HEK293 (cell line): ENCODE measurements at regions not wholly inside any gene's neighbourhood (a gene's known extent, or its start where the extent isn't known, plus 50 kb on each side); places are given as distances from the start of the nearest gene placed in this dataset.

Experiments
- CTCF ChIA-PET: fragments of 350-600 bp; formaldehyde crosslinking; extraction: SDS; loops from one replicate; lab custom pipeline; 2021; ENCODE audit warnings: antibody characterized with exemption; lab: Yijun Ruan, JAX
- POLR2A ChIA-PET: fragments of 300-600 bp; formaldehyde crosslinking; extraction: SDS; loops from one replicate; lab custom pipeline; 2020; ENCODE audit warnings: antibody characterized with exemption, inconsistent platforms; lab: Yijun Ruan, JAX
- H3K27ac ChIP-seq: fragments of 200-500 bp; sonication (Bioruptor generic); 2 replicates; pipeline ENCODE4 v1.5.1; 2014; ENCODE audit warnings: low read depth, low read length, control low read depth, inconsistent platforms; ENCODE audit errors: extremely low read depth
- H3K36me3 ChIP-seq, 2 experiments: fragments of 200-500 bp in 1 of 2; sonication (Bioruptor generic) in 1 of 2; 1 replicate in 1 of 2; 2 replicates in 1 of 2; pipeline ENCODE4 v1.5.1; 2014 to 2017; ENCODE audit warnings: inconsistent platforms in 2 of 2, low read length in 2 of 2; ENCODE audit not compliant: control insufficient read depth in 2 of 2, insufficient read depth in 1 of 2
- H3K4me1 ChIP-seq: fragments of 200-500 bp; sonication (Bioruptor generic); 2 replicates; pipeline ENCODE4 v1.5.1; 2014; ENCODE audit warnings: mild to moderate bottlenecking, low read length, inconsistent platforms; ENCODE audit not compliant: control insufficient read depth, insufficient read depth
- H3K4me3 ChIP-seq: 2 replicates; pipeline ENCODE4 v1.5.1; 2011; ENCODE audit warnings: low read depth, mild to moderate bottlenecking, control low read depth, low read length, moderate library complexity
- H3K9me3 ChIP-seq: fragments of 200-500 bp; sonication (Bioruptor generic); 2 replicates; pipeline ENCODE4 v1.5.1; 2014; ENCODE audit warnings: low read depth, low read length, inconsistent platforms; ENCODE audit not compliant: control insufficient read depth, insufficient read depth
- FEZF1 ChIP-seq: fragments of 450-650 bp; formaldehyde crosslinking; IDR thresholded peaks from 2 replicates; pipeline ENCODE4 v1.5.1; 2016; ENCODE audit warnings: missing biosample characterization, missing genetic modification characterization
- MEIS1 ChIP-seq: sonication (generic); formaldehyde crosslinking; IDR thresholded peaks from 2 replicates; pipeline ENCODE4 v1.8.1; 2022; ENCODE audit warnings: missing genetic modification reagents, mild to moderate bottlenecking, borderline replicate concordance
- RBAK ChIP-seq: fragments of 450-650 bp; formaldehyde crosslinking; IDR thresholded peaks from 2 replicates; pipeline ENCODE4 v1.5.1; 2016; ENCODE audit warnings: missing biosample characterization, missing genetic modification characterization
- SP2 ChIP-seq: fragments of 450-650 bp; formaldehyde crosslinking; IDR thresholded peaks from 2 replicates; pipeline ENCODE4 v1.5.1; 2016; ENCODE audit warnings: missing biosample characterization, missing genetic modification characterization
- ZBTB17 ChIP-seq: fragments of 450-650 bp; formaldehyde crosslinking; IDR thresholded peaks from 2 replicates; pipeline ENCODE4 v1.5.1; 2016; ENCODE audit warnings: missing biosample characterization, missing genetic modification characterization
- ZBTB26 ChIP-seq: fragments of 450-650 bp; formaldehyde crosslinking; optimal IDR thresholded peaks from 2 replicates; pipeline ENCODE3; 2016; ENCODE audit warnings: missing biosample characterization, mild to moderate bottlenecking, missing genetic modification characterization
- ZFHX2 ChIP-seq: fragments of 450-650 bp; formaldehyde crosslinking; conservative IDR thresholded peaks from 2 replicates; pipeline ENCODE4 v1.5.1; 2016; ENCODE audit warnings: missing biosample characterization, missing genetic modification characterization
- ZFP3 ChIP-seq: fragments of 450-650 bp; formaldehyde crosslinking; IDR thresholded peaks from 2 replicates; pipeline ENCODE4 v1.5.1; 2016; ENCODE audit warnings: low read depth, missing biosample characterization, missing genetic modification characterization
- ZNF114 ChIP-seq: fragments of 450-650 bp; formaldehyde crosslinking; IDR thresholded peaks from 2 replicates; pipeline ENCODE4 v1.5.0; 2017; ENCODE audit warnings: missing biosample characterization, missing genetic modification characterization
- ZNF169 ChIP-seq: fragments of 450-650 bp; formaldehyde crosslinking; IDR thresholded peaks from 2 replicates; pipeline ENCODE4 v1.5.1; 2016; ENCODE audit warnings: missing biosample characterization, missing genetic modification characterization
- ZNF175 ChIP-seq: fragments of 450-650 bp; formaldehyde crosslinking; IDR thresholded peaks from 2 replicates; pipeline ENCODE4 v1.5.1; 2016; ENCODE audit warnings: missing biosample characterization, missing genetic modification characterization
- ZNF266 ChIP-seq: fragments of 450-650 bp; formaldehyde crosslinking; IDR thresholded peaks from 2 replicates; pipeline ENCODE4 v1.5.1; 2016; ENCODE audit warnings: missing biosample characterization, missing genetic modification characterization, low read depth
- ZNF292 ChIP-seq: fragments of 450-650 bp; formaldehyde crosslinking; IDR thresholded peaks from 2 replicates; pipeline ENCODE4 v1.5.1; 2016; ENCODE audit warnings: low read depth, missing biosample characterization, missing genetic modification characterization, borderline replicate concordance
- ZNF366 ChIP-seq: fragments of 450-650 bp; formaldehyde crosslinking; conservative IDR thresholded peaks from 2 replicates; pipeline ENCODE4 v1.5.1; 2016; ENCODE audit warnings: missing biosample characterization, missing genetic modification characterization
- ZNF404 ChIP-seq: fragments of 450-650 bp; formaldehyde crosslinking; IDR thresholded peaks from 2 replicates; pipeline ENCODE4 v1.5.1; 2017; ENCODE audit warnings: missing biosample characterization, missing genetic modification characterization
- ZNF423 ChIP-seq: fragments of 450-650 bp; formaldehyde crosslinking; IDR thresholded peaks from 2 replicates; pipeline ENCODE4 v1.5.1; 2016; ENCODE audit warnings: missing biosample characterization, missing genetic modification characterization
- ZNF433 ChIP-seq: fragments of 450-650 bp; formaldehyde crosslinking; IDR thresholded peaks from 2 replicates; pipeline ENCODE4 v1.5.1; 2016; ENCODE audit warnings: missing biosample characterization, missing genetic modification characterization, low read depth
- ZNF548 ChIP-seq: fragments of 450-650 bp; formaldehyde crosslinking; IDR thresholded peaks from 2 replicates; pipeline ENCODE4 v1.5.1; 2016; ENCODE audit warnings: missing biosample characterization, missing genetic modification characterization
- ZNF610 ChIP-seq: fragments of 450-650 bp; formaldehyde crosslinking; IDR thresholded peaks from 2 replicates; pipeline ENCODE4 v1.5.1; 2016; ENCODE audit warnings: missing biosample characterization, missing genetic modification characterization, borderline replicate concordance
- ZNF664 ChIP-seq: fragments of 450-650 bp; formaldehyde crosslinking; IDR thresholded peaks from 2 replicates; pipeline ENCODE4 v1.5.1; 2016; ENCODE audit warnings: missing biosample characterization, missing genetic modification characterization
- ZNF677 ChIP-seq: fragments of 450-650 bp; IDR thresholded peaks from 2 replicates; pipeline ENCODE4 v1.5.0; 2018; ENCODE audit warnings: missing biosample characterization, mild to moderate bottlenecking, missing genetic modification characterization, moderate library complexity
- ZNF785 ChIP-seq: fragments of 450-650 bp; formaldehyde crosslinking; IDR thresholded peaks from 2 replicates; pipeline ENCODE4 v1.5.1; 2016; ENCODE audit warnings: missing biosample characterization, missing genetic modification characterization
- ZNF792 ChIP-seq: fragments of 450-650 bp; formaldehyde crosslinking; IDR thresholded peaks from 2 replicates; pipeline ENCODE4 v1.5.1; 2016; ENCODE audit warnings: missing biosample characterization, missing genetic modification characterization
- ZNF830 ChIP-seq: fragments of 450-650 bp; IDR thresholded peaks from 2 replicates; pipeline ENCODE4 v1.5.0; 2018; ENCODE audit warnings: missing biosample characterization, missing genetic modification characterization, low read depth, mild to moderate bottlenecking, moderate library complexity
- TF ChIP-seq, protein P1 (sequence below): fragments of 450-650 bp; formaldehyde crosslinking; IDR thresholded peaks from 2 replicates; pipeline ENCODE4 v1.5.1; 2016; ENCODE audit warnings: missing biosample characterization, missing genetic modification characterization
- TF ChIP-seq, protein P2 (sequence below): fragments of 450-650 bp; formaldehyde crosslinking; IDR thresholded peaks from 2 replicates; pipeline ENCODE4 v1.5.1; 2016; ENCODE audit warnings: missing biosample characterization, missing genetic modification characterization
- TF ChIP-seq, protein P3 (sequence below): fragments of 450-650 bp; formaldehyde crosslinking; IDR thresholded peaks from 2 replicates; pipeline ENCODE4 v1.5.1; 2016; ENCODE audit warnings: missing biosample characterization, missing genetic modification characterization, low read depth

DNA sequence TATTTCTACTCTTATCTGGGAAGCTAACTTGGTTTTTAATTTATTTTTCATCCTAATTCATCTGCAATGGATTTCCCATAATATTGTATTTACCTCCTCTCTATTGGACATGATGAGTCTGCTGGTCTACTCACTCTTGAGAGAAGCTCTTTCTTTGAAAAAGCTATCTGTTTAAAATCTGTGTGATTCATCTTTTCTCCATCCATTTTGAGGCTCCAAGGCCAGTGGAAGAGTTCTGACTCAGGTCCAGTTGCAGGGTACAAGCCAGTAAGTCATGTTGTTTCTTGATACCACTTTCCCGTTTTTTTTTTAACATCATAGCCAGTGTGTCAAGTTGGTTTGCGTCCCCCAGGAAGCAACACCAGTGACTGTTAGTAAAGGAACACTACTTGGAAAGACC, 160.3 kb upstream of the BMP4 start:
- H3K27ac ChIP-seq = no peak overlapping the region
- no peaks in the 10 kb centered on the region for H3K9me3 ChIP-seq
- no peaks in the 10 kb centered on the region for H3K36me3 ChIP-seq
- TF ChIP-seq MEIS1 (CRISPR knock-in tag) = no peak
- no peak for TF ChIP-seq RBAK
- TF ChIP-seq ZNF366 = no peak
- no peak for TF ChIP-seq ZNF292 (tag by site-specific recombination)
- no peak for TF ChIP-seq FEZF1 (tag by site-specific recombination)
- TF ChIP-seq ZNF423 (tag by site-specific recombination) = no peak
- TF ChIP-seq, protein P1, sequence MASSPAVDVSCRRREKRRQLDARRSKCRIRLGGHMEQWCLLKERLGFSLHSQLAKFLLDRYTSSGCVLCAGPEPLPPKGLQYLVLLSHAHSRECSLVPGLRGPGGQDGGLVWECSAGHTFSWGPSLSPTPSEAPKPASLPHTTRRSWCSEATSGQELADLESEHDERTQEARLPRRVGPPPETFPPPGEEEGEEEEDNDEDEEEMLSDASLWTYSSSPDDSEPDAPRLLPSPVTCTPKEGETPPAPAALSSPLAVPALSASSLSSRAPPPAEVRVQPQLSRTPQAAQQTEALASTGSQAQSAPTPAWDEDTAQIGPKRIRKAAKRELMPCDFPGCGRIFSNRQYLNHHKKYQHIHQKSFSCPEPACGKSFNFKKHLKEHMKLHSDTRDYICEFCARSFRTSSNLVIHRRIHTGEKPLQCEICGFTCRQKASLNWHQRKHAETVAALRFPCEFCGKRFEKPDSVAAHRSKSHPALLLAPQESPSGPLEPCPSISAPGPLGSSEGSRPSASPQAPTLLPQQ (tag by site-specific recombination) = no peak
- no peak for TF ChIP-seq ZNF169 (tag by site-specific recombination)
- TF ChIP-seq ZNF785 = no peak
- no peak for TF ChIP-seq ZNF266
- ChIA-PET POLR2A (no interaction called here), CTCF (no interaction called here)
- H3K4me3 ChIP-seq = no peak overlapping the region
- no peaks in the 10 kb centered on the region for H3K4me1 ChIP-seq

DNA sequence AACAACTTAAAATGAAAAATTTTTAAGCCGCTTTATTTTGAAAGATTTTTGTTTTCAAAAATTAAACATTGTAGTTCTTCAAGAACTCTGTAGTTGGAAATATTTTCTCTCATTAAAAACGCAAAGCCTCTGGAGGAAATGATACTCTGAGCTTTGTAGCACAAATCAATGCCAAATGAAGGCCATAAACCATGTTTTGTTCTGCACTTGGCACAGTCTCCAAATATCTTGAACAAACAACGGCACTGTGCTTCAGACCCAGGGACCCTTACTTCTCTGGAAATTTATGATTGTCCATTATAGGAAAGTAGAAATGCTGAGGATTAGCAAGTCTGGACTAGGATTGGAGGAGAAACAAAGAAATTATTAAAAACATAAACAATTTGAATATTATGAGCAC, 160.8 kb upstream of the BMP4 start:
- Histone ChIP-seq H3K27ac (no peak overlapping the region), H3K36me3 (no peaks in the 10 kb centered on the region), H3K4me3 (no peak overlapping the region), H3K9me3 (no peaks in the 10 kb centered on the region), H3K4me1 (no peaks in the 10 kb centered on the region)
- no peak for TF ChIP-seq ZNF423 (tag by site-specific recombination)
- no peak for TF ChIP-seq ZBTB17
- TF ChIP-seq, protein P2, sequence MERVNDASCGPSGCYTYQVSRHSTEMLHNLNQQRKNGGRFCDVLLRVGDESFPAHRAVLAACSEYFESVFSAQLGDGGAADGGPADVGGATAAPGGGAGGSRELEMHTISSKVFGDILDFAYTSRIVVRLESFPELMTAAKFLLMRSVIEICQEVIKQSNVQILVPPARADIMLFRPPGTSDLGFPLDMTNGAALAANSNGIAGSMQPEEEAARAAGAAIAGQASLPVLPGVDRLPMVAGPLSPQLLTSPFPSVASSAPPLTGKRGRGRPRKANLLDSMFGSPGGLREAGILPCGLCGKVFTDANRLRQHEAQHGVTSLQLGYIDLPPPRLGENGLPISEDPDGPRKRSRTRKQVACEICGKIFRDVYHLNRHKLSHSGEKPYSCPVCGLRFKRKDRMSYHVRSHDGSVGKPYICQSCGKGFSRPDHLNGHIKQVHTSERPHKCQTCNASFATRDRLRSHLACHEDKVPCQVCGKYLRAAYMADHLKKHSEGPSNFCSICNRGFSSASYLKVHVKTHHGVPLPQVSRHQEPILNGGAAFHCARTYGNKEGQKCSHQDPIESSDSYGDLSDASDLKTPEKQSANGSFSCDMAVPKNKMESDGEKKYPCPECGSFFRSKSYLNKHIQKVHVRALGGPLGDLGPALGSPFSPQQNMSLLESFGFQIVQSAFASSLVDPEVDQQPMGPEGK (tag by site-specific recombination) = no peak
- TF ChIP-seq ZBTB26 (tag by site-specific recombination) = no peak
- no peak for TF ChIP-seq ZNF677 (tag by site-specific recombination)
- TF ChIP-seq ZNF664 (tag by site-specific recombination) = no peak
- no peak for TF ChIP-seq ZNF792 (tag by site-specific recombination)
- no peak for TF ChIP-seq ZNF114 (tag by site-specific recombination)
- TF ChIP-seq SP2 (tag by site-specific recombination) = no peak
- no peak for TF ChIP-seq ZFHX2 (tag by site-specific recombination)
- no peak for TF ChIP-seq ZNF610 (tag by site-specific recombination)
- CTCF ChIA-PET = no interaction called here
- POLR2A ChIA-PET = no interaction called here

- no peak for TF ChIP-seq ZNF404 (tag by site-specific recombination)
- TF ChIP-seq, protein P3, sequence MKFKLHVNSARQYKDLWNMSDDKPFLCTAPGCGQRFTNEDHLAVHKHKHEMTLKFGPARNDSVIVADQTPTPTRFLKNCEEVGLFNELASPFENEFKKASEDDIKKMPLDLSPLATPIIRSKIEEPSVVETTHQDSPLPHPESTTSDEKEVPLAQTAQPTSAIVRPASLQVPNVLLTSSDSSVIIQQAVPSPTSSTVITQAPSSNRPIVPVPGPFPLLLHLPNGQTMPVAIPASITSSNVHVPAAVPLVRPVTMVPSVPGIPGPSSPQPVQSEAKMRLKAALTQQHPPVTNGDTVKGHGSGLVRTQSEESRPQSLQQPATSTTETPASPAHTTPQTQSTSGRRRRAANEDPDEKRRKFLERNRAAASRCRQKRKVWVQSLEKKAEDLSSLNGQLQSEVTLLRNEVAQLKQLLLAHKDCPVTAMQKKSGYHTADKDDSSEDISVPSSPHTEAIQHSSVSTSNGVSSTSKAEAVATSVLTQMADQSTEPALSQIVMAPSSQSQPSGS (tag by site-specific recombination) = no peak
- no peak for TF ChIP-seq ZNF433 (tag by site-specific recombination)
- TF ChIP-seq SP2 (tag by site-specific recombination) = no peak
- no peak for TF ChIP-seq ZFP3
- TF ChIP-seq ZNF830 (tag by site-specific recombination) = no peak
- no peak for TF ChIP-seq ZNF175 (tag by site-specific recombination)
- no peak for TF ChIP-seq ZNF548 (tag by site-specific recombination)
- no peaks in the 10 kb centered on the region for H3K4me1 ChIP-seq
- CTCF ChIA-PET = no interaction called here
- H3K4me3 ChIP-seq = no peak overlapping the region
- H3K9me3 ChIP-seq = no peaks in the 10 kb centered on the region
- H3K36me3 ChIP-seq = no peaks in the 10 kb centered on the region
- POLR2A ChIA-PET = no interaction called here
- no peak overlapping the region for H3K27ac ChIP-seq
These were observed 161.3 kb upstream of the BMP4 start for GRCh38 chr14:54117924-54118323.
